Colonic mucosa (tissue), 4 donors: ENCODE measurements at regions not wholly inside any gene's neighbourhood (a gene's known extent, or its start where the extent isn't known, plus 50 kb on each side); places are given as distances from the start of the nearest gene placed in this dataset.
"Not testable (repeated sequence)": the region's sequence is repeated elsewhere in the genome, so short reads cannot be mapped to it uniquely, and the experiment has no call there.

Experiments used
- DNase-seq: peaks from one replicate; pipeline ENCODE4 v3.0.0-alpha.2; 2020
- H3K27ac ChIP-seq: fragments of 200-600 bp; one replicate; pipeline ENCODE4 v1.8.0; 2021
- H3K27me3 ChIP-seq: fragments of 200-600 bp; one replicate; pipeline ENCODE4 v1.8.0; 2021
- H3K36me3 ChIP-seq: fragments of 200-600 bp; one replicate; pipeline ENCODE4 v1.8.0; 2021
- H3K4me1 ChIP-seq: fragments of 200-600 bp; one replicate; pipeline ENCODE4 v1.8.0; 2021; ENCODE audit warnings: mild to moderate bottlenecking
- H3K4me3 ChIP-seq: fragments of 200-600 bp; one replicate; pipeline ENCODE4 v1.8.0; 2021
- H3K9ac ChIP-seq, 2 donors: one replicate each; pipeline ENCODE4 v1.7.0; 2013; ENCODE audit warnings: control low read depth in 2 of 2, low read depth in 2 of 2, low read length in 2 of 2
- H3K9me3 ChIP-seq: fragments of 200-600 bp; one replicate; pipeline ENCODE4 v1.8.0; 2021
- intact Hi-C: fragments of 100-400 bp; cut with DNase I; formaldehyde crosslinking; loops from one replicate; pipeline ENCODE4 v1.14.1; 2022
- TF ChIP-seq, protein P1 (sequence below): fragments of 200-600 bp; IDR thresholded peaks from one replicate; pipeline ENCODE4 v1.8.0; 2022; ENCODE audit warnings: antibody characterized with exemption, mild to moderate bottlenecking
- donor health status: healthy.
- donor health status: DM: no; HTN: no; CAD: no.
- donor health status: DM: no; HTN: no; CAD: no.

DNA sequence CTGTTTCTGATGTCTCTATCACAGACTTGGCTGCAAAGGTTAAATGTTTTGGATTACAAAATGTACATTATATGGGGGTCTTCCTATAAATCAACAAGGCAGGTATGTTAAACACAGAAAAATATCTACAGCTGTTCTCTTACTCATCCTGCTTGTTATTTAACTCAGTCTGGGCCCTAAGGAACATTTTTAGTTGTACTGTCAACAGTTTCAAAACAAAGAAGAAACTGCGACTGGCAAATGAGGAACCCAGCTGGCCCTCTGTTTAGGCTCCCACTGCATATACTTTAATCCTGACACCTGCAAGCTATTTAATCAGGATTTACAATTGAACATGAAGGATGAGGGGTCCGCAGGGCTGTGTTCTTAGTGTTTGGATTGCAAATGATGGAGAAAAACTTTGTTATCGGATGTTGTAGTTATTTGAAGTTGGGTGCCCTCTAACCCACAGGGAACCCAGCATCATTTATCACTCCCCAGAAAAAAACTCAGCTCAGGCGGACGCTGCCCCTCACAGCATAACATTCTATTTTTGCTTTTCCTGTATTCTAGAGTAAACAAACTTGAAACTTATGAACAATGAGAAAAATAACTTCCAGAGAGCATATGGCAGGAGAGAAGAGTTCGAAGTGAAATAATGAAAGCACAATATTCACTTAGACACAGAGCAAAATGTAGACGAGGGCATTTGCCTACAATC, 91.2 kb downstream of the POLR2M start:
- TF ChIP-seq, protein P1, sequence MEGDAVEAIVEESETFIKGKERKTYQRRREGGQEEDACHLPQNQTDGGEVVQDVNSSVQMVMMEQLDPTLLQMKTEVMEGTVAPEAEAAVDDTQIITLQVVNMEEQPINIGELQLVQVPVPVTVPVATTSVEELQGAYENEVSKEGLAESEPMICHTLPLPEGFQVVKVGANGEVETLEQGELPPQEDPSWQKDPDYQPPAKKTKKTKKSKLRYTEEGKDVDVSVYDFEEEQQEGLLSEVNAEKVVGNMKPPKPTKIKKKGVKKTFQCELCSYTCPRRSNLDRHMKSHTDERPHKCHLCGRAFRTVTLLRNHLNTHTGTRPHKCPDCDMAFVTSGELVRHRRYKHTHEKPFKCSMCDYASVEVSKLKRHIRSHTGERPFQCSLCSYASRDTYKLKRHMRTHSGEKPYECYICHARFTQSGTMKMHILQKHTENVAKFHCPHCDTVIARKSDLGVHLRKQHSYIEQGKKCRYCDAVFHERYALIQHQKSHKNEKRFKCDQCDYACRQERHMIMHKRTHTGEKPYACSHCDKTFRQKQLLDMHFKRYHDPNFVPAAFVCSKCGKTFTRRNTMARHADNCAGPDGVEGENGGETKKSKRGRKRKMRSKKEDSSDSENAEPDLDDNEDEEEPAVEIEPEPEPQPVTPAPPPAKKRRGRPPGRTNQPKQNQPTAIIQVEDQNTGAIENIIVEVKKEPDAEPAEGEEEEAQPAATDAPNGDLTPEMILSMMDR = no peak
- no peak overlapping the region for H3K9ac ChIP-seq
- no peak overlapping the region for H3K4me3 ChIP-seq
- H3K27ac ChIP-seq = no peak overlapping the region
- no peak for DNase-seq
- intact Hi-C loops = no loop called here
- H3K4me1 ChIP-seq = no peaks in the 10 kb centered on the region
- H3K9me3 ChIP-seq = no peaks in the 10 kb centered on the region
- H3K27me3 ChIP-seq = no peaks in the 10 kb centered on the region
- no peaks in the 10 kb centered on the region for H3K36me3 ChIP-seq

DNA sequence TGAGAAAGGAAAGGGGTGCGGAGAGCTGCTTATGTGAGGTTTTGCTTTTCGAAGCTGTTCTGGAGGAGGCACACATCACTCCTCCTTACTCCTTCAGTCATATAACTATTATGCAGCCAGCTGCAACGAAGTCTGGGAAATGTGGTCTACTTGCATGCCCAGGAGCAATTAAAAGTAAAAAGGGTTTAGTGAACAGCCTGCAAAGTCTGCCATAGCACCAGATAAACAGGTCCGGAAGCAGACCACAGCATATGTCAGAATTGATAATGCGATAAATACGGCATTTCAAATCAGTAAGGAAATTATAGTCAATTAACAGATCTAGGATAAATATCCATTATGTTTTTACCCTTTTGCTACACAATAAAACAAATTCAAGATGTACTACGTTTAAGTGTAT, 99.5 kb downstream of the POLR2M start:
- intact Hi-C loops = no loop called here

DNA sequence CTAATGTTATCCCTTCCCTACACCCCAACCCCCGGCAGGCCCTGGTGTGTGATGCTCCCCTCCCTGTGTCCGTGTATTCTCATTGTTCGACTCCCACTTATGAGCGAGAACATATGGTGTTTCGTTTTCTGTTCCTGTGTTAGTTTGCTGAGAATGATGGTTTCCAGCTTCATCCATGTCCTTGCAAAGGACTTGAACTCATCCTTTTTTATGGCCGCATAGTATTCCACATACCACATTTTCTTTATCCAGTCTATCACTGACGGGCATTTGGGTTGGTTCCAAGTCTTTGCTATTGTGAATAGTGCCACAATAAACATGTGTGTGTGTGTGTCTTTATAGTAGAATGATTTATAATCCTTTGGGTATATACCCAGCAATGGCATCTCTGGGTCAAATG, 102.8 kb downstream of the POLR2M start:
- DNase-seq, H3K4me3 ChIP-seq, H3K9ac ChIP-seq, H3K27me3 ChIP-seq, intact Hi-C loops, H3K36me3 ChIP-seq, H3K27ac ChIP-seq, H3K4me1 ChIP-seq, H3K9me3 ChIP-seq: not testable (repeated sequence)

More for the DNA sequence above, 99.5 kb downstream of the POLR2M start:
- H3K27ac ChIP-seq = no peak overlapping the region
- TF ChIP-seq, protein P1 = no peak
- H3K36me3 ChIP-seq = no peaks in the 10 kb centered on the region
- H3K4me1 ChIP-seq = no peaks in the 10 kb centered on the region
- no peaks in the 10 kb centered on the region for H3K27me3 ChIP-seq
- no peaks in the 10 kb centered on the region for H3K9me3 ChIP-seq
- no peak for DNase-seq
- H3K9ac ChIP-seq = no peak overlapping the region
- no peak overlapping the region for H3K4me3 ChIP-seq

DNA sequence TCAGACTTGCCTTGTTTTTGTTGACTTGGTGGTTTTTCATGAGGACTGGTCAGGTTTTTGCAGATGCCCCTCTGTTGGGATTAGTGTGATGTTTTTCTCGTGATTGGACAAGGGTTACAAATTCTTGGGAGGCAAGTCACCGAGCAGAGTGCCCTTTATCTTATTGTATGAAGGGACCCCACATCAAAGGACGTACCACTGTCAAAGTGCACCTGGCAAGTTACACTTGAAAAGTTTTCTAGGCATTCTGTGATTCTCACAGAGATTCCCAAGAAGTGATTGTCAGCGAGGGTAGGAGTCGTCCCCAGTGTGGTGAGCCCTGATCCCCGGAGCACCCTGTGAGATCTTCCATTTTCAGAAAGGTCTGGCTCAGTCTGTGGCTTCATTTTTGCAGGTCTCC, 110.1 kb downstream of the POLR2M start:
- H3K9me3 ChIP-seq = no peaks in the 10 kb centered on the region
- no peak for DNase-seq
- H3K27me3 ChIP-seq = no peaks in the 10 kb centered on the region
- no peak overlapping the region for H3K4me3 ChIP-seq
- TF ChIP-seq, protein P1 = no peak
- intact Hi-C loops = no loop called here
- H3K36me3 ChIP-seq = no peaks in the 10 kb centered on the region
- no peaks in the 10 kb centered on the region for H3K4me1 ChIP-seq
- H3K9ac ChIP-seq = no peak overlapping the region
- no peak overlapping the region for H3K27ac ChIP-seq

DNA sequence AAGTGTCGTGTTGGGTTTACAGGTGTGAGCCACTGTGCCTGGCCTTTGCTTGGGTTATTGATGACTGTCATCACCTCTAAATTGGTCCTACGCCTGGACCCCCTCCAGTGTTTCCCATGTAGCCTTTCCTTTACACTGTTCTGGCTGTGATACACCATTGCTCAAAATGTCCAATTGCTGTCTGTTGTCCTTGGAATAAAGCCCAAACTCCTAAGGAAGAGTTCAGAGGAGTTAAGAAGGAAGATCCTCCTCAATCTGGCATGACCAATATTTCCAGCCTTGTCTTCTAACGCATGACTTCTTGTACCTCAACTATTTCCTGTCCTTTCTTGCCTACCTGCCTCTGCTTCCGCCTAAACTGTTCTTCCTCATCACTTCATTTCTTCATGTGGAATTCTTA, 113.1 kb downstream of the POLR2M start:
- no peak overlapping the region for H3K9ac ChIP-seq
- intact Hi-C loops = no loop called here

DNA sequence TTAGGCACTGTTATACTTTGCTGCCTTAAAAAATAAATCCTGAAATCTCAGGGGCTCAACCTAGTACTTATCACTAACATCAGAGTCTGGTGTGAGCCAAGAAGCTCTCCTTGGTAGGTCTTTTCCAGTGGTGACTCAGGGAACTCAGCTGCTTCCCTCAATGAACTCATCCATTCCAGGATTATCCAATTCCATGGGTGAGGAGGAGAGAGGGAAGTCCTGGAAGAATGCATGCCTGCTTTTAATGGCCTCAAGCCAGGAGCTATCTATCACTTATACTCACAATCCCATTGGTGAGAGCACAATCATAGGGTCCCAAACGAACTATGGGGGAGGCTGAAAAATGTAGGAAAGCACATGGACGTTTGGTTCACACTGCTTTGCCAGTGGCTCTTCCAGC, 113.6 kb downstream of the POLR2M start:
- TF ChIP-seq, protein P1 = no peak
- no peaks in the 10 kb centered on the region for H3K36me3 ChIP-seq
- no peak for DNase-seq
- intact Hi-C loops = no loop called here
- H3K4me1 ChIP-seq = no peaks in the 10 kb centered on the region
- H3K27ac ChIP-seq = no peak overlapping the region
- no peaks in the 10 kb centered on the region for H3K27me3 ChIP-seq
- no peaks in the 10 kb centered on the region for H3K9me3 ChIP-seq
- no peak overlapping the region for H3K4me3 ChIP-seq
- no peak overlapping the region for H3K9ac ChIP-seq

More for the DNA sequence above, 113.1 kb downstream of the POLR2M start:
- Histone ChIP-seq H3K9me3 (no peaks in the 10 kb centered on the region), H3K27ac (no peak overlapping the region), H3K4me3 (no peak overlapping the region), H3K27me3 (no peaks in the 10 kb centered on the region), H3K36me3 (no peaks in the 10 kb centered on the region), H3K4me1 (no peaks in the 10 kb centered on the region)
- TF ChIP-seq, protein P1 = no peak
- no peak for DNase-seq
